ENCODE measurements at regions not wholly inside any gene's neighbourhood (a gene's known extent, or its start where the extent isn't known, plus 50 kb on each side); places are given as distances from the start of the nearest gene placed in this dataset.

- TF ChIP-seq, protein P1, sequence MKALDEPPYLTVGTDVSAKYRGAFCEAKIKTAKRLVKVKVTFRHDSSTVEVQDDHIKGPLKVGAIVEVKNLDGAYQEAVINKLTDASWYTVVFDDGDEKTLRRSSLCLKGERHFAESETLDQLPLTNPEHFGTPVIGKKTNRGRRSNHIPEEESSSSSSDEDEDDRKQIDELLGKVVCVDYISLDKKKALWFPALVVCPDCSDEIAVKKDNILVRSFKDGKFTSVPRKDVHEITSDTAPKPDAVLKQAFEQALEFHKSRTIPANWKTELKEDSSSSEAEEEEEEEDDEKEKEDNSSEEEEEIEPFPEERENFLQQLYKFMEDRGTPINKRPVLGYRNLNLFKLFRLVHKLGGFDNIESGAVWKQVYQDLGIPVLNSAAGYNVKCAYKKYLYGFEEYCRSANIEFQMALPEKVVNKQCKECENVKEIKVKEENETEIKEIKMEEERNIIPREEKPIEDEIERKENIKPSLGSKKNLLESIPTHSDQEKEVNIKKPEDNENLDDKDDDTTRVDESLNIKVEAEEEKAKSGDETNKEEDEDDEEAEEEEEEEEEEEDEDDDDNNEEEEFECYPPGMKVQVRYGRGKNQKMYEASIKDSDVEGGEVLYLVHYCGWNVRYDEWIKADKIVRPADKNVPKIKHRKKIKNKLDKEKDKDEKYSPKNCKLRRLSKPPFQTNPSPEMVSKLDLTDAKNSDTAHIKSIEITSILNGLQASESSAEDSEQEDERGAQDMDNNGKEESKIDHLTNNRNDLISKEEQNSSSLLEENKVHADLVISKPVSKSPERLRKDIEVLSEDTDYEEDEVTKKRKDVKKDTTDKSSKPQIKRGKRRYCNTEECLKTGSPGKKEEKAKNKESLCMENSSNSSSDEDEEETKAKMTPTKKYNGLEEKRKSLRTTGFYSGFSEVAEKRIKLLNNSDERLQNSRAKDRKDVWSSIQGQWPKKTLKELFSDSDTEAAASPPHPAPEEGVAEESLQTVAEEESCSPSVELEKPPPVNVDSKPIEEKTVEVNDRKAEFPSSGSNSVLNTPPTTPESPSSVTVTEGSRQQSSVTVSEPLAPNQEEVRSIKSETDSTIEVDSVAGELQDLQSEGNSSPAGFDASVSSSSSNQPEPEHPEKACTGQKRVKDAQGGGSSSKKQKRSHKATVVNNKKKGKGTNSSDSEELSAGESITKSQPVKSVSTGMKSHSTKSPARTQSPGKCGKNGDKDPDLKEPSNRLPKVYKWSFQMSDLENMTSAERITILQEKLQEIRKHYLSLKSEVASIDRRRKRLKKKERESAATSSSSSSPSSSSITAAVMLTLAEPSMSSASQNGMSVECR (CRISPR knock-in tag; IDR thresholded peaks at IDR 0.05; ENCODE audit: borderline replicate concordance), result no peak
Observed at GRCh38 chr5:167723254-167723871, 568.1 kb upstream of the WWC1 start (continued).

DNA sequence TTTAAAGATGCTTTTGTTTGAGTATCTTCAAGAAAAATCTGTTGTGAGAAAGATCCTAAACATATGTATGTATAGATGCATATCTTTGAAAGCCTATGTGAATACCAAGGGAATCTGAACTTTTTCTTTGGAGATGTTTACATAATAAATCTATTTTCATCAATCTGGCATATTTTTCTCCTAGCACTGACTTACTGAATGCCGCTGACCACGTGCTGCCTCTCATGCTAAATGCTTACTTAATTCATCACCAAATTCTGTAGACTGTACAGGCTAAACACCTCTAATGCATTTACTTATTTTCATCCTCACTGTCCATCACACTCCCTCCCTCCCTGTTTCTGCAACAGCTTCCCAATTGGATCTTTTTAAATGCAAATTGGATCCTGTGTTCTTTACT, 566.2 kb upstream of the WWC1 start:
- no peak for ATAC-seq

DNA sequence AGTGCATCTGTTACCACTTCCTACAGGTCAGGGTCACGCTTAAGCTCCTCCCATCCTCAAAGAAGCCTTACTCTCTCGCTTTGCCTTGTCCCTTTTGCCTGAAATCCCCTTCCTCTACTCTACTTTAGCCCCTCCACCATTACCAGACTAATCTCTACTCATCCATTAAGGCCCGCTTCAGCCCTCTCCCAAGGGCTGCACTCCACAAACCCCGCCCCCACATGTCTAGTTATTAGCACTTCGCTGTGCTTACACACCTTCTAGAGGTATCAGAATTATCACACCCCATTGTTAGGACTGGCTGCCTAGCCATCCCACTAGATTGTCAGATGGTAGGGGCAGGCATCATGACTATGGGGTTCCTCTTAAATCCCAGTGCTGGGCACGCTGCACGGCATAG, 565.7 kb upstream of the WWC1 start:
- ATAC-seq, result peak; percentile 41
- Mint-ChIP-seq H3K27ac (no peak overlapping the region), H3K9me3 (no peaks in the 10 kb centered on the region), H3K36me3 (0 out of 2 replicates have a peak, but pooled peaks cover 2% of the 10 kb centered on the region), H3K4me3 (no peak overlapping the region), H3K27me3 (ENCODE audit: low read depth) (peaks cover 6% of the 10 kb centered on the region), H3K4me1 (peaks cover 65% of the 10 kb centered on the region)
- ChIA-PET POLR2A (no interaction called here), CTCF (interaction anchor here (1.6 to 2.3 kb wide), 2 partner anchors 322 to 351 kb away, joined by 4 to 10 read pairs; no protein-coding TSS in a partner anchor)
- no peak for DNase-seq (ENCODE audit: low spot score)
- TF ChIP-seq ELF4 (CRISPR knock-in tag; IDR thresholded peaks at IDR 0.05; ENCODE audit: low read depth), result no peak
- no peak for TF ChIP-seq IRF2 (CRISPR knock-in tag; IDR thresholded peaks at IDR 0.05; ENCODE audit: borderline replicate concordance, low read depth)
- no peak for TF ChIP-seq ZNF532 (CRISPR knock-in tag; IDR thresholded peaks at IDR 0.05; ENCODE audit: borderline replicate concordance)
- TF ChIP-seq JUN (CRISPR knock-in tag; IDR thresholded peaks at IDR 0.05), result no peak
- TF ChIP-seq ZNF263 (CRISPR knock-in tag; IDR thresholded peaks at IDR 0.05; ENCODE audit: low read depth), result no peak
- TF ChIP-seq PREB (CRISPR knock-in tag; IDR thresholded peaks at IDR 0.05; ENCODE audit: borderline replicate concordance), result no peak
- TF ChIP-seq, protein P1 (CRISPR knock-in tag; IDR thresholded peaks at IDR 0.05; ENCODE audit: borderline replicate concordance), result no peak
- no peak for TF ChIP-seq NFYB (CRISPR knock-in tag; conservative IDR thresholded peaks at IDR 0.05; ENCODE audit: low read depth)
- no peak for TF ChIP-seq NFE2L1 (CRISPR knock-in tag; IDR thresholded peaks at IDR 0.05)
- TF ChIP-seq NR1H2 (CRISPR knock-in tag; IDR thresholded peaks at IDR 0.05), result no peak
- no peak for TF ChIP-seq HMGXB4 (CRISPR knock-in tag; IDR thresholded peaks at IDR 0.05)
- no peak for TF ChIP-seq HMGA2 (CRISPR knock-in tag; IDR thresholded peaks at IDR 0.05)

More for the DNA sequence above, 566.2 kb upstream of the WWC1 start:
- H3K4me3 Mint-ChIP-seq, result no peak overlapping the region
- no peaks in the 10 kb centered on the region for H3K9me3 Mint-ChIP-seq
- H3K27me3 Mint-ChIP-seq (ENCODE audit: low read depth), result peaks cover 6% of the 10 kb centered on the region
- TF ChIP-seq FOXJ3 (CRISPR knock-in tag; IDR thresholded peaks at IDR 0.05; ENCODE audit: borderline replicate concordance) (no peak), ELF4 (CRISPR knock-in tag; IDR thresholded peaks at IDR 0.05; ENCODE audit: low read depth) (no peak), NFYB (CRISPR knock-in tag; conservative IDR thresholded peaks at IDR 0.05; ENCODE audit: low read depth) (no peak), CBFB (CRISPR knock-in tag; IDR thresholded peaks at IDR 0.05; ENCODE audit: low read depth) (no peak), FOXP1 (CRISPR knock-in tag; IDR thresholded peaks at IDR 0.05; ENCODE audit: borderline replicate concordance) (no peak)
- POLR2A ChIA-PET, result no interaction called here
- 0 out of 2 replicates have a peak, but pooled peaks cover 2% of the 10 kb centered on the region for H3K36me3 Mint-ChIP-seq
- H3K27ac Mint-ChIP-seq, result no peak overlapping the region
- no peak for DNase-seq (ENCODE audit: low spot score)
- H3K4me1 Mint-ChIP-seq, result peaks cover 65% of the 10 kb centered on the region
- CTCF ChIA-PET, result interaction anchor here (2.3 kb wide), 1 partner anchor 322 kb away, joined by 10 read pairs; no protein-coding TSS in a partner anchor
